Loucy (cell line): ENCODE measurements at regions not wholly inside any gene's neighbourhood (a gene's known extent, or its start where the extent isn't known, plus 50 kb on each side); places are given as distances from the start of the nearest gene placed in this dataset.

Experiments
- H2AFZ ChIP-seq: fragments of 200-600 bp; sonication (generic); 2 replicates; pipeline ENCODE4 v1.6.0; 2016; ENCODE audit warnings: antibody characterized with exemption, mild to moderate bottlenecking, low read length, moderate library complexity
- H3F3A ChIP-seq: fragments of 200-600 bp; 2 replicates; pipeline ENCODE4 v1.6.0; 2016; ENCODE audit warnings: antibody characterized with exemption, low read depth, mild to moderate bottlenecking
- H3K27me3 ChIP-seq: fragments of 200-600 bp; sonication (generic); 2 replicates; pipeline ENCODE4 v1.6.1; 2014; ENCODE audit warnings: low read length, mild to moderate bottlenecking; ENCODE audit not compliant: insufficient read depth, poor library complexity, severe bottlenecking
- H3K36me3 ChIP-seq: fragments of 200-600 bp; sonication (generic); 2 replicates; pipeline ENCODE4 v1.6.1; 2016; ENCODE audit warnings: low read length; ENCODE audit not compliant: insufficient read depth
- H3K4me1 ChIP-seq: fragments of 200-600 bp; sonication (generic); 2 replicates; pipeline ENCODE4 v1.5.1; 2014; ENCODE audit warnings: low read length, mild to moderate bottlenecking; ENCODE audit not compliant: insufficient read depth, poor library complexity, severe bottlenecking
- H3K4me2 ChIP-seq: fragments of 200-600 bp; sonication (generic); 2 replicates; pipeline ENCODE4 v1.6.0; 2014; ENCODE audit warnings: antibody characterized with exemption, low read length, low read depth, mild to moderate bottlenecking; ENCODE audit not compliant: poor library complexity, severe bottlenecking
- H3K4me3 ChIP-seq: fragments of 200-600 bp; sonication (generic); 2 replicates; pipeline ENCODE4 v1.5.1; 2014; ENCODE audit warnings: low read length, mild to moderate bottlenecking, mixed read lengths; ENCODE audit not compliant: poor library complexity, severe bottlenecking
- H3K79me2 ChIP-seq: fragments of 200-600 bp; sonication (generic); 2 replicates; pipeline ENCODE4 v1.6.1; 2014; ENCODE audit warnings: low read length; ENCODE audit not compliant: insufficient read depth
- H3K9ac ChIP-seq: fragments of 200-600 bp; sonication (generic); 2 replicates; pipeline ENCODE4 v1.6.0; 2014; ENCODE audit warnings: mild to moderate bottlenecking, low read depth, low read length, moderate library complexity; ENCODE audit not compliant: poor library complexity, severe bottlenecking
- H3K9me2 ChIP-seq: fragments of 200-600 bp; sonication (generic); replicated peaks from 2 replicates; pipeline ENCODE4 v1.6.1; 2016; ENCODE audit warnings: low read depth, low read length, mixed read lengths
- H3K9me3 ChIP-seq: fragments of 200-600 bp; sonication (generic); 2 replicates; pipeline ENCODE4 v1.6.1; 2014; ENCODE audit warnings: mild to moderate bottlenecking, antibody characterized with exemption, low read length, low read depth; ENCODE audit not compliant: insufficient read depth
- H4K20me1 ChIP-seq: fragments of 200-600 bp; sonication (generic); 2 replicates; pipeline ENCODE4 v1.6.0; 2014; ENCODE audit warnings: antibody characterized with exemption, low read length, mild to moderate bottlenecking; ENCODE audit not compliant: insufficient read depth, poor library complexity, severe bottlenecking
- EZH2phosphoT487 ChIP-seq: fragments of 200-600 bp; IDR thresholded peaks from 2 replicates; pipeline ENCODE4 v1.6.1; 2018; ENCODE audit warnings: antibody characterized with exemption, mild to moderate bottlenecking, moderate library complexity, borderline replicate concordance
- TF ChIP-seq, protein P1 (sequence below): fragments of 200-600 bp; sonication (generic); conservative IDR thresholded peaks from 2 replicates; pipeline ENCODE4 v1.5.1; 2014; ENCODE audit warnings: mild to moderate bottlenecking, antibody characterized with exemption, low read length

DNA sequence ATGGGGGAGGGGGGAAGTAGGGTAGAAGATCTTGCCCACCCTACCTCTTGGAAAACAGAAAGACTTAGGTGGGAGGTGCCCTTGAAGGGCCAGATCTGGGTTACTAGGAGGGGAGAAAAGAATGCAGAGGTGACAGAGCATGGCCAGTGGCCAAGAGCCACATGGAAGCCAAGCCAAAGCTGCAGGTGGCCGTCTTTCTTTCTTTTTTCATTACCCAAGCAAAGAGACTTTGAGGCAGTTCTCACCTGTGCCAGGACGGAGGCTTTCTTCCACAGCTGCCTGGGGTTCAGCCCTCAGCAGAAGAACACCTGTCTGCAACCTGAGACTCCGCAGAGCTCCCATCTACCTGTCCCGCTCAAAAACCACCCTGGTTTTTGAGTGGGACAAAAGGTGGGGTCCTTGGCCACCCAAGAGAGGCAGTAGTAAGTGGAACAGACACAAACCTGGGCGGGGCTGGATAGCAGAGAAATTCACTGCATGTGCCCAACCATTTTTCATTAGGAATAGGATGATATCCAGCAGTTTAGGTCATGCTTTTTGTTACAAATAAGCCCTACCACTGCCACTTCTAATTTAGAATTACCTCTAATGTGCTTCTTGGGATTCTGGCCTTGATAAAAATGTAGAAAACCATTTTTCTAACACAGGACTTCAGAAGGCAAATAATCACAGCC, 116.5 kb downstream of the DYRK2 start:
- Histone ChIP-seq H3K4me2 (no peak overlapping the region), H3K36me3 (no peaks in the 10 kb centered on the region), H3K9me2 (no peaks in the 10 kb centered on the region), H3K9ac (no peak overlapping the region), H3K4me1 (no peaks in the 10 kb centered on the region), H3K79me2 (no peaks in the 10 kb centered on the region), H2AFZ (no peak overlapping the region), H4K20me1 (no peaks in the 10 kb centered on the region), H3K9me3 (no peaks in the 10 kb centered on the region), H3K27me3 (no peaks in the 10 kb centered on the region), H3F3A (no peaks in the 10 kb centered on the region), H3K4me3 (no peak overlapping the region)
- TF ChIP-seq EZH2phosphoT487, result no peak
- TF ChIP-seq, protein P1, sequence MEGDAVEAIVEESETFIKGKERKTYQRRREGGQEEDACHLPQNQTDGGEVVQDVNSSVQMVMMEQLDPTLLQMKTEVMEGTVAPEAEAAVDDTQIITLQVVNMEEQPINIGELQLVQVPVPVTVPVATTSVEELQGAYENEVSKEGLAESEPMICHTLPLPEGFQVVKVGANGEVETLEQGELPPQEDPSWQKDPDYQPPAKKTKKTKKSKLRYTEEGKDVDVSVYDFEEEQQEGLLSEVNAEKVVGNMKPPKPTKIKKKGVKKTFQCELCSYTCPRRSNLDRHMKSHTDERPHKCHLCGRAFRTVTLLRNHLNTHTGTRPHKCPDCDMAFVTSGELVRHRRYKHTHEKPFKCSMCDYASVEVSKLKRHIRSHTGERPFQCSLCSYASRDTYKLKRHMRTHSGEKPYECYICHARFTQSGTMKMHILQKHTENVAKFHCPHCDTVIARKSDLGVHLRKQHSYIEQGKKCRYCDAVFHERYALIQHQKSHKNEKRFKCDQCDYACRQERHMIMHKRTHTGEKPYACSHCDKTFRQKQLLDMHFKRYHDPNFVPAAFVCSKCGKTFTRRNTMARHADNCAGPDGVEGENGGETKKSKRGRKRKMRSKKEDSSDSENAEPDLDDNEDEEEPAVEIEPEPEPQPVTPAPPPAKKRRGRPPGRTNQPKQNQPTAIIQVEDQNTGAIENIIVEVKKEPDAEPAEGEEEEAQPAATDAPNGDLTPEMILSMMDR, result no peak

DNA sequence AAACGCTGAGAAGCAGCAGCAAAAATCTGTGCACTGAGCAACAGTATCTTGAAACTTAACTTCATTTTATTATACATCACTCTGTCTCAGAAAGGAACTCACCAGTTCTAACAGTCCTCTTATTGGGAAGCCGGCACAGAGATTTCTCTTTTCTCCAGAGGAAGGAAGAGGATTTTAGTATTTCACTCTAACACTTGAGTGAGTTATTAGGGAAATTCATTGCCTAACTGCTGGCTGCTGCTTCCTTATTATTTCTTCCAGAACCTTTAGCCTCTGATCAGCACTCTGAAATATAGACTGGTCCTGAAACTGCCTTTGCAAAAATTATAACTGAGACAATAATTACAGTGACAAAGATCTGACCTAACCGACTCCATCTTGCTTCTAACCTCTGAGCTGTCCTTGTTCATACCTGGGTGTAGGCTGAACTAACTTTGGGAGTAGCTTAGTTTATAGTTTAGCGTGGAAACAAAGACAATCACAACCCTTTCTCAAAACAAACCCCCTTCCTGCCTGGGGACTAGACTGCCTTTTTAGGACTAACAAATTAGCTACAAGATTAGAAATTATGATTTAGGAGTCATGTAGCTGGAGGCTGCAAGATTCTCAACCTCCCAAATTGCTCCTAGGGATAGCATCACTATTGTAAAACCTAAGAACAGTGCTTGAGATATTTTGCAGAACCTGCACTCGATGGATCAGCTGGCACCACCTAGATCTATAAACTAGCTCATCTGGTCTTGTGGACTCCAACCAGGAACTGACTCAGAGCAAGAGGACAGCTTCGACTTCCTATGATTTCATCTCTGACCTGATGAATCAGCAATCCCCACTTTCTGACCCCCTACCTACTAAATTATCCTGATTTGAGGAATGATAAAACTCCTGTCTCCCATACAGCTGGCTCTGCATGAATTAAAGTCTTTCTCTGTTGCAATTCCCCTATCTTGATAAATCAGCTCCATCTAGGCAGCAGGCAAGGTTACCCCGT, 117.5 kb downstream of the DYRK2 start:
- no peak overlapping the region for H3K4me2 ChIP-seq
- no peak overlapping the region for H3K4me3 ChIP-seq
- H2AFZ ChIP-seq, result no peak overlapping the region
- H3K9ac ChIP-seq, result no peak overlapping the region
- H4K20me1 ChIP-seq, result no peaks in the 10 kb centered on the region
- no peaks in the 10 kb centered on the region for H3K4me1 ChIP-seq
- no peaks in the 10 kb centered on the region for H3K9me2 ChIP-seq
- H3K9me3 ChIP-seq, result no peaks in the 10 kb centered on the region
- no peak for TF ChIP-seq EZH2phosphoT487
- TF ChIP-seq, protein P1, result no peak
- no peaks in the 10 kb centered on the region for H3K27me3 ChIP-seq
- no peaks in the 10 kb centered on the region for H3K36me3 ChIP-seq
- H3K79me2 ChIP-seq, result no peaks in the 10 kb centered on the region
- no peaks in the 10 kb centered on the region for H3F3A ChIP-seq

DNA sequence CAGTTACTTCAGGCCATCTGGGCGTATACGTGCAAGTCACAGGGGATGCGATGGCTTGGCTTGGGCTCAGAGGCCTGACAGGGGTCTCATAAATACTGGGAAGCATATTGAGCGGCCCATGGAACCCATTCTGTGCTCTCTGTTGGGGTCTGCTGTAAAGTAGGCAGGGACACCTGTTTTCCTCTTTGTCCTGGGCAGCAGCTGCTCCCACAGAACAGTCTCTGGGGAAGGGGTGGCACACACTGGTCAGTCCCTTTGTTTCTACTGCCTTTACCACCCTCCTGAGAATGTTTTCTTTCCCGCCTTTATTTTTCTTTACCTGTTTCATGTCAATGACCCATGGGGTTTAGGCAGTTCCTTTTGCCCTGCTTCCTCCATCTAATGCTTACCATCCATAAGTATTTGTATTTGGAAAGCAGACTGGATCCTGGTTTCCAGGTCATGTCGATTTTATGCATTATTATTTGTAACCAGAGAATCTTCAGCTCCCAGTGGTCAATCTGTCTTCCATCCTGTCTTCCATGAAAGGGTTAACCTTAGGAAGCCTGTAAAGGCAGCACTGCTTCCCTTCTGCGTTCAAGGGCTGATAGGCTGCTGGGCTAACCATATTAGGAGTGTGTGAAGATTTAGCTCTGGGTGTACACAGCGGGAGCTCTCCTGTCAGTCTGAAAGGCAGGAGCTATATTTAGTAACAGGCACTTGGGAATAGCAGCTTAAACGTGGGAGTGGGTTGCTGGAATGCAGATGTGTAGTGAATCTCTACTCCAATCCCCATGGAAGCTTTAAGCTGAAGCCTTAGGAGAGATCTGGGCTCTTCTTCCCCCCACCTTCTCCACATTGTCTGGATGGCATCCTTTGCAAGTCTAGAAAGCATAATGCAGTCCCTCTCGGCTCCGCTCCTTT, 124.0 kb downstream of the DYRK2 start:
- Histone ChIP-seq H3K9me3 (no peaks in the 10 kb centered on the region), H3K4me2 (no peak overlapping the region), H3K79me2 (no peaks in the 10 kb centered on the region), H3K36me3 (no peaks in the 10 kb centered on the region), H3K9ac (no peak overlapping the region), H4K20me1 (no peaks in the 10 kb centered on the region), H3K27me3 (no peaks in the 10 kb centered on the region), H3K4me3 (no peak overlapping the region), H3F3A (no peaks in the 10 kb centered on the region), H2AFZ (no peak overlapping the region), H3K4me1 (no peaks in the 10 kb centered on the region), H3K9me2 (no peaks in the 10 kb centered on the region)
- TF ChIP-seq, protein P1, result no peak
- no peak for TF ChIP-seq EZH2phosphoT487
